Activated CD4-positive, alpha-beta T cell treated with anti-CD3 and anti-CD28 coated beads, Interleukin-2, amount 50 U/mL, for 1 hour (primary cell): ENCODE measurements at regions not wholly inside any gene's neighbourhood (a gene's known extent, or its start where the extent isn't known, plus 50 kb on each side); places are given as distances from the start of the nearest gene placed in this dataset.

Experiments used
- DNase-seq: peaks from one replicate; pipeline ENCODE4 v3.0.0-alpha.2; 2020

GRCh38 chr11:134757633-134758032, 345.6 kb upstream of the B3GAT1 start:
- DNase-seq: no peak

- DNase-seq: no peak
These were observed 344.9 kb upstream of the B3GAT1 start for GRCh38 chr11:134756811-134757540.

GRCh38 chr11:134755535-134755934, 343.5 kb upstream of the B3GAT1 start:
- no peak for DNase-seq

- no peak for DNase-seq
These were observed 342.6 kb upstream of the B3GAT1 start for GRCh38 chr11:134754521-134755198.

DNA sequence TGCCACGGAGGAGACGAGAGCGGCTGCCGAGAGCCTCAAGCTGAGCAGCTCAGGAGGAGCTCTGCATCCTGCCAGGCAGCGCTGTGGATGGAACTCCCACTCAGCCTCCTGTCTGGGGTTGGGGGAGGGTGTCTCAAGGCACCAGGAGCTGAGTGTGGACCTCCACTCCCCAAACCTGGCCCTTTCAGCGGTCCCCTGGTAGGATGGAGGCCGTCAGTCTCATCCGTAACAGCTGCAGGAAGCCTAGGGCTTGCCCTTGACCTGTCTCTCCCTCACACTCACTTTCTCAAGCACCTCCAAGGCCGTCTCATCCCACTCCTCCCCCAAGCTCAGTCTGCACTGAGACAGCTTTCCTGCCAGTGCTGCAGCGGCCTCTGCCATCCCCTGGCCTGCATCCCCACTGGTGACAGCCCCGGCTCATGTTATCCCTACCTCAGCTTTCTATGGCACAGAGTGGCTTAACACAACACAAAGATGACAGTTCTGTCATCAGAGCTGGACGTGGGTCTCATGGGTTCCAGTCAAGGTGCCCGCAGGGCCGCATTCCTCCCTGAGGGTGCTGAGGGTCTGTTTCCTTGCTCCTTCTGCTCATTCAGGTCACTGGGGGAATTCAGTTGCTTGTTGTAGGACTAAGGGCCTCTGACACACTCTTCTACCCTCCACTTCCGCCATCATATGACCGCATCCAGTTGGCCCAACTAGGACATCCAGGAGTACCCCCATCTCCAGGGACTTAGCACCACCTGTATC, 341.9 kb upstream of the B3GAT1 start:
- no peak for DNase-seq

DNA sequence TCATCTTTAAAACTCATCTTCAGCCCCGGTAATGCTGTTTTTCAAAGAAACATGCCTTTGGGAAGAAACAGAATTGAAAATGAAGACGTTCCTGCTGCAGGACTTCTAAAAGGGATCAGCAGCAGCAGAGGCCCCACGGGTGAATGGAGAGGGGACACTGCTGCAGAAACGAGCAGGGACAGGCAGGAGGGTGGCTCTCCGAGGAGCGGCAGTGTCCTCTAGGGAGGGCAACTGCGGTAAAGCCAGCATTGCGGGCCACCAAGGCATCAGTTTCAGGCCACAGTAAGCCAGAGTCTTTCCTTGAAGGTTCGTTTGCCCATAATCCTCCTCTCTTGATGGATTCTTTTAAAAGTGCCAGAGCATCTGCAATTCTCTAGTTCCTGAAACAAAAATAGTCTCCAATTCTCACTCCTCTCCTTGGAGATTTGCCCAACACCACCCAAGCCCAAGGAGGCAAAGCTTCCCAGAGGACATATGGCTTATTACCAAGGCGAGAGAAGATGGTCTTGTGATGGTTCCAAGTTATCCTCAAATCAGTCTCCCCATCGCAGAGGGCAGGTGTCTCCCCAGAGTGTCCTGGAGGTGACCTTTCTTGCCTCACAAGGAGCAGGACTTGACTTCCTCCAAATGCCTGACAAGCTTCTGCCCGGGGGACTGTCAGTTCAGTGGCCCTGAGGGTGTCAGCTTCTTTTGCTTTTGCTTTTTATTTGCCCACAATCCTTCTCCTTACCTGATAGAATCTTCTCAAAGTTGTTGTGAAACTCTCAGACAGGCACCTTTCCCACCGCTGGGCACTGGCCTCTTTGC, 341.1 kb upstream of the B3GAT1 start:
- no peak for DNase-seq

GRCh38 chr11:134752526-134752925, 340.5 kb upstream of the B3GAT1 start:
- no peak for DNase-seq

DNA sequence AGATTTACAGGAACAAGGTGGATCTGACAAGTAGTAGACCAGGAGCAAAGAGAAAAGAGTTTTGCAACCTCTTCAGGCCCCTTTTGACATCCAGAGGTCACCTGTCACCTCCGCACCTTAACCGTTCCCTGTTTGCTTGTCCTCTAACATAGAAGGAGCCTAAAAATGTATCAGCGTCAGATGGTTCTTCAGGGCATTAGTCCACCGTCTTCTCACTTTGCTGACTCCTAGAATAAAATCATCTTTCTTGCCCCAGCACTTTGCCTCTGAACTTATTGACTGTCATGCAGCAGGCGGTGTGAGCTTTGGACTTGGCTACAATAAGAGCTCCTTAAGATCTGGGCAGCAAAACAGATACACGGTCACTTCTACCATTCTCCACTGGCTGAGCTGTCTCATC, 339.7 kb upstream of the B3GAT1 start:
- DNase-seq: no peak

GRCh38 chr11:134751031-134751585, 339.1 kb upstream of the B3GAT1 start:
- no peak for DNase-seq

- no peak for DNase-seq
These were observed 338.6 kb upstream of the B3GAT1 start for GRCh38 chr11:134750619-134751018.

GRCh38 chr11:134749040-134749839, 337.2 kb upstream of the B3GAT1 start:
- DNase-seq: no peak

- no peak for DNase-seq
These were observed 334.6 kb upstream of the B3GAT1 start for GRCh38 chr11:134746609-134747008.

- no peak for DNase-seq
These were observed 333.4 kb upstream of the B3GAT1 start for GRCh38 chr11:134745456-134745855.

- DNase-seq: no peak
These were observed 331.8 kb upstream of the B3GAT1 start for GRCh38 chr11:134743820-134744195.

- DNase-seq: no peak
These were observed 331.1 kb upstream of the B3GAT1 start for GRCh38 chr11:134742956-134743819.

DNA sequence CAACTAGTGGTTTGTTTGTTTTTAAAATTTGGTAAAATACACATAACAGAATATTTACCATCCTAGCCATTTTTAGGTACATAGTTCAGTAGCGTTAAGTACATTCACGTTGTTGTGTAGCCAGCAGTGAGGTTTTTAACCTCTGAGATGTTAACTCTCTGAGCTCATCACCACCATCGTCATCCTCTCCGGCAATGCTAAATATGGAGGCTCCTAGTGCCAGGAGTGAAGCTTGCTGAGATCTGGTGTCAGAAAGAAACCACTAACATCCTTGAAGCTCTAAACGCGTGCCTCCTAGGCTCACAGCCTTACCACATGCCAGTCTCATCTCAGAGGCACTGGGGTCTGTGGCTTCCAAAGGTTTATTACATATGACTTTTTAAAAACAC, 330.2 kb upstream of the B3GAT1 start:
- no peak for DNase-seq

- no peak for DNase-seq
These were observed 329.6 kb upstream of the B3GAT1 start for GRCh38 chr11:134741453-134742223.

- no peak for DNase-seq
These were observed 328.7 kb upstream of the B3GAT1 start for GRCh38 chr11:134740590-134741261.

DNA sequence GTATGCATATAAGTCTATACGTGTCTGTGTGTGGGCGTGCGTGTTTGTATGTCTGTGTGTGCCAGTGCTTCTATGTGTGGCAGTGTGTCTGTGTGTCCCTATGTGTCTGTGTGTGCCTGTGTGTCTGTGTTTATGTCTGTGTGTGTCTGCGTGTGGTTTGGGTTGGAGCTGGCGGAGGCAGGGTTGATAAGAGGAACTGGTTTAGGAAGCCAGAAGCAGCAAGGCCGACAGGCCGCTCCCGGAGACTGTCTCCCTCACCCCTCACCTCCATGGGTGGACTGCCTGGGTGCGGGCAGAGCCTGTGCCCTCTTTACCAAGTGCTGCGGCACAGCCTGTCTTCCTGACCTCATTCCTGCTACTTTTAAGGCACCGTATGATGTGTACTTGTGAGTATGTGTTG, 327.1 kb upstream of the B3GAT1 start:
- DNase-seq: no peak

- no peak for DNase-seq
These were observed 326.5 kb upstream of the B3GAT1 start for GRCh38 chr11:134738581-134738980.
